SK-N-SH (cell line): ENCODE measurements at regions not wholly inside any gene's neighbourhood (a gene's known extent, or its start where the extent isn't known, plus 50 kb on each side); places are given as distances from the start of the nearest gene placed in this dataset.

Source experiments
- CTCF ChIA-PET: fragments of 300-600, 350-600 bp; formaldehyde crosslinking; extraction: SDS; loops from one replicate; lab custom pipeline; 2021; lab: Yijun Ruan, JAX
- POLR2A ChIA-PET: fragments of 350-600 bp; sonication (Branson Sonifier 250); formaldehyde crosslinking; extraction: SDS; loops from one replicate; lab custom pipeline; 2020; ENCODE audit warnings: antibody characterized with exemption, inconsistent platforms; lab: Yijun Ruan, JAX
- DNase-seq: peaks from one replicate; pipeline ENCODE4 v3.0.0; 2012
- H2AFZ ChIP-seq: fragments of 200-600 bp; sonication (generic); 2 replicates; pipeline ENCODE4 v1.8.1; 2016; ENCODE audit warnings: antibody characterized with exemption, mild to moderate bottlenecking, low read depth
- H3F3A ChIP-seq: fragments of 200-600 bp; sonication (generic); replicated peaks from 2 replicates; pipeline ENCODE3; 2016; ENCODE audit warnings: antibody characterized with exemption, mild to moderate bottlenecking; ENCODE audit not compliant: insufficient read depth
- H3K27ac ChIP-seq, 2 experiments: fragments of 200-500 bp in 1 of 2; fragments of 200-600 bp in 1 of 2; sonication (Bioruptor generic) in 1 of 2; sonication (generic), shearing (Covaris generic) in 1 of 2; 2 replicates each; pipeline versions ENCODE4 v1.5.1 to v1.6.1; 2014 to 2016; ENCODE audit warnings: low read depth in 2 of 2, inconsistent platforms in 1 of 2, low read length in 1 of 2, mild to moderate bottlenecking in 1 of 2, mixed read lengths in 1 of 2
- H3K27me3 ChIP-seq: fragments of 200-600 bp; sonication (generic), shearing (Covaris generic); 2 replicates; pipeline ENCODE4 v1.6.1; 2016; ENCODE audit warnings: mixed run types; ENCODE audit not compliant: insufficient read depth
- H3K36me3 ChIP-seq, 2 experiments: fragments of 200-500 bp in 1 of 2; fragments of 200-600 bp in 1 of 2; sonication (Bioruptor generic) in 1 of 2; sonication (generic) in 1 of 2; replicated peaks in 1 of 2; 2 replicates each; pipeline versions ENCODE3 to v1.5.1; 2014 to 2016; ENCODE audit warnings: low read length in 1 of 2, mild to moderate bottlenecking in 1 of 2; ENCODE audit not compliant: insufficient read depth in 2 of 2, control insufficient read depth in 1 of 2
- H3K4me1 ChIP-seq, 2 experiments: fragments of 200-500 bp in 1 of 2; fragments of 200-600 bp in 1 of 2; sonication (Bioruptor generic) in 1 of 2; sonication (generic), shearing (Covaris generic) in 1 of 2; 2 replicates each; pipeline versions ENCODE4 v1.5.1 to v1.6.1; 2014 to 2016; ENCODE audit warnings: low read depth in 1 of 2, low read length in 1 of 2, mixed run types in 1 of 2; ENCODE audit not compliant: insufficient read depth in 2 of 2, control insufficient read depth in 1 of 2
- H3K4me2 ChIP-seq: fragments of 200-600 bp; sonication (generic), shearing (Covaris generic); 2 replicates; pipeline ENCODE4 v1.6.1; 2017; ENCODE audit warnings: mixed run types
- H3K4me3 ChIP-seq, 2 experiments: fragments of 200-500 bp in 1 of 2; fragments of 200-600 bp in 1 of 2; sonication (Bioruptor generic) in 1 of 2; sonication (generic), shearing (Covaris generic) in 1 of 2; 2 replicates each; pipeline versions ENCODE4 v1.5.1 to v1.8.1; 2014 to 2016; ENCODE audit warnings: low read depth in 2 of 2, inconsistent platforms in 1 of 2, low read length in 1 of 2, mild to moderate bottlenecking in 1 of 2, mixed read lengths in 1 of 2, moderate library complexity in 1 of 2
- H3K79me2 ChIP-seq: fragments of 200-600 bp; sonication (generic); 2 replicates; pipeline ENCODE4 v1.8.1; 2017; ENCODE audit warnings: mild to moderate bottlenecking; ENCODE audit not compliant: insufficient read depth
- H3K9ac ChIP-seq: fragments of 200-600 bp; sonication (generic); 2 replicates; pipeline ENCODE4 v1.6.1; 2017; ENCODE audit warnings: mixed run types
- H3K9me2 ChIP-seq: fragments of 200-600 bp; sonication (generic); 2 replicates; pipeline ENCODE4 v1.6.1; 2017; ENCODE audit warnings: mixed run types
- H3K9me3 ChIP-seq: fragments of 200-600 bp; sonication (generic); 2 replicates; pipeline ENCODE4 v1.6.1; 2017; ENCODE audit warnings: mixed run types, mild to moderate bottlenecking, moderate library complexity
- H4K20me1 ChIP-seq: fragments of 200-600 bp; sonication (generic); 2 replicates; pipeline ENCODE4 v1.6.1; 2017; ENCODE audit warnings: mild to moderate bottlenecking, mixed run types; ENCODE audit not compliant: insufficient read depth
- CHD2 ChIP-seq: fragments of 150-350 bp; IDR thresholded peaks from 2 replicates; pipeline ENCODE4 v1.6.1; 2018; ENCODE audit warnings: low read length; ENCODE audit not compliant: partially characterized antibody
- EP300 ChIP-seq, 2 experiments: IDR thresholded peaks; 2 replicates each; pipeline versions ENCODE4 v1.4.0 to v1.6.1; 2012; ENCODE audit warnings: borderline replicate concordance in 1 of 2, low read depth in 1 of 2, low read length in 1 of 2
- EZH2phosphoT487 ChIP-seq: fragments of 200-600 bp; sonication (generic); IDR thresholded peaks from 2 replicates; pipeline ENCODE4 v1.6.1; 2017; ENCODE audit warnings: low read depth, mixed run types, mild to moderate bottlenecking, antibody characterized with exemption, moderate library complexity, borderline replicate concordance
- FOSL2 ChIP-seq: IDR thresholded peaks from 2 replicates; pipeline ENCODE4 v1.4.0; 2012; ENCODE audit warnings: low read depth, mild to moderate bottlenecking, moderate library complexity, borderline replicate concordance
- GABPA ChIP-seq: IDR thresholded peaks from 2 replicates; pipeline ENCODE4 v1.4.0; 2012; ENCODE audit warnings: low read depth, mild to moderate bottlenecking
- GATA2 ChIP-seq: sonication (generic); formaldehyde crosslinking; IDR thresholded peaks from 2 replicates; pipeline ENCODE4 v1.5.0; 2020; ENCODE audit warnings: mild to moderate bottlenecking, missing genetic modification reagents
- IRF3 ChIP-seq: fragments of 150-350 bp; IDR thresholded peaks from 2 replicates; pipeline ENCODE4 v1.6.1; 2016; ENCODE audit warnings: mild to moderate bottlenecking, low read depth, low read length
- JUND ChIP-seq: IDR thresholded peaks from 2 replicates; pipeline ENCODE4 v1.4.0; 2012
- MEF2A ChIP-seq: IDR thresholded peaks from 2 replicates; pipeline ENCODE4 v1.4.0; 2012; ENCODE audit warnings: low read depth, borderline replicate concordance
- MXI1 ChIP-seq: IDR thresholded peaks from 2 replicates; pipeline ENCODE4 v1.6.1; 2012; ENCODE audit warnings: mild to moderate bottlenecking, low read depth, low read length, improper control_type of control experiment
- NRF1 ChIP-seq: IDR thresholded peaks from 2 replicates; pipeline ENCODE4 v1.6.1; 2012; ENCODE audit warnings: low read depth, mild to moderate bottlenecking, low read length
- POLR2AphosphoS5 ChIP-seq: IDR thresholded peaks from 2 replicates; pipeline ENCODE4 v1.6.1; 2012; ENCODE audit warnings: low read depth, low read length
- REST ChIP-seq: IDR thresholded peaks from 2 replicates; pipeline ENCODE4 v1.6.1; 2012; ENCODE audit warnings: mild to moderate bottlenecking, low read depth, low read length, moderate library complexity
- RXRA ChIP-seq: IDR thresholded peaks from 2 replicates; pipeline ENCODE4 v1.4.0; 2012; ENCODE audit warnings: low read depth, mild to moderate bottlenecking, borderline replicate concordance
- SIN3A ChIP-seq: IDR thresholded peaks from 2 replicates; pipeline ENCODE4 v1.6.1; 2012; ENCODE audit warnings: low read depth, mild to moderate bottlenecking, low read length, moderate library complexity, borderline replicate concordance
- TAF1 ChIP-seq: IDR thresholded peaks from 2 replicates; pipeline ENCODE4 v1.6.1; 2012; ENCODE audit warnings: low read depth, mild to moderate bottlenecking, low read length, moderate library complexity, borderline replicate concordance
- YY1 ChIP-seq: IDR thresholded peaks from 2 replicates; pipeline ENCODE4 v1.4.0; 2012; ENCODE audit warnings: low read depth, mild to moderate bottlenecking
- WGBS: methylation state at CpG from one replicate; pipeline ENCODE4 v1.1.6; 2017; ENCODE audit warnings: low lambda C conversion rate; 5-methylcytosine and 5-hydroxymethylcytosine counted together
- TF ChIP-seq, protein P1 (sequence below): fragments of 150-350 bp; IDR thresholded peaks from 2 replicates; pipeline ENCODE4 v1.6.1; 2017; ENCODE audit warnings: antibody characterized with exemption, low read length, low read depth, borderline replicate concordance

- TF ChIP-seq REST (no peak), SIN3A (no peak), IRF3 (no peak), MXI1 (no peak), YY1 (no peak), FOSL2 (no peak)
- TF ChIP-seq, all 33 proteins: peak for 0
Measured at GRCh38 chr2:18065249-18065648, 186.8 kb downstream of the KCNS3 start (continued).

DNA sequence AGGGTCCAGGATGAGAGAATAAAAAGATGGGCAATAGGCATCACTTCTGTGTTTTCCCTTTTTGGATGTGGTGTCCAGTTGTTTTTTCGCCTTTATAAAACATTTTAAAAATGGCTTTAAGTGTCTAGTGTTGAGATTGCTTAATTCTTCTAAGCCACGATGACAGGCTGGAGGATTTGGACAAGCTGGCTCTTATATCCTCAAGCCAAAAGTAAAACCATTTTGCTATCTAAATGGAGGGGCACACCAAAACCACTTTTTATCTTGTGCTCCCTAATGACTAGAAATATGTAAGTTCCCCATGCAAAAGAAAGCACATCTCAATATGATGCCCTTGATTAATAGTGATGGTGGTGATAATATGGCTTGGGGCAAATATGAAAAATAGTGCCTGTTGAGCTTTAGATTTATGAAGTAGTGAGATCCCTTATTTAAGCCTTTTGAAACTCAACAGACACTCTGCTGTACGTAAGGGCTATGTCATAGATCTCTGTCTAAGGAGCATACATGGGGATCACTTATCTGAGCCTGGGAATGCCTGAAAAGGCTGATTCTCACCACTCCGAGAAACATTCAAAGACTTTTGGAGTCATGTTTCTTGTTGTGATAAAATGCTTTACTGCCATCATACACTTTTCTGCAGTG lies 185.5 kb downstream of the KCNS3 start:
- no peak overlapping the region for H3K4me3 ChIP-seq
- H3K79me2 ChIP-seq, result no peaks in the 10 kb centered on the region
- CTCF ChIA-PET, result interaction anchor here (1.9 kb wide), 1 partner anchor 14 kb away, joined by 5 read pairs; no protein-coding TSS in a partner anchor
- H3K9ac ChIP-seq, result no peak overlapping the region
- 5% methylated on average over 4 of the region's 4 CpGs for WGBS
- no peak overlapping the region for H3K27ac ChIP-seq
- no peak for DNase-seq
- no peaks in the 10 kb centered on the region for H3K36me3 ChIP-seq
- no peak overlapping the region for H2AFZ ChIP-seq
- peaks cover 5% of the 10 kb centered on the region; the same call in 1 of the 2 replicates for H3K9me2 ChIP-seq
- no peaks in the 10 kb centered on the region for H3F3A ChIP-seq
- POLR2A ChIA-PET, result no interaction called here
- no peaks in the 10 kb centered on the region for H3K27me3 ChIP-seq
- no peaks in the 10 kb centered on the region for H4K20me1 ChIP-seq
- H3K4me1 ChIP-seq, result peaks cover 0 to 8% of the 10 kb centered on the region in 2 experiments; a peak in 2 of 4 replicates
- H3K4me2 ChIP-seq, result no peak overlapping the region
- H3K9me3 ChIP-seq, result no peaks in the 10 kb centered on the region
- TF ChIP-seq YY1 (no peak), NRF1 (no peak), EP300 (IDR thresholded peaks at IDR 0.05; ENCODE audit: borderline replicate concordance in 1 of 2, low read depth in 1 of 2, low read length in 1 of 2) (no peak), MEF2A (no peak), JUND (no peak), TAF1 (no peak), EZH2phosphoT487 (no peak), MXI1 (no peak), CHD2 (no peak), GABPA (no peak), GATA2 (CRISPR knock-in tag) (no peak), IRF3 (no peak), POLR2AphosphoS5 (no peak), REST (no peak), RXRA (no peak)
- TF ChIP-seq, protein P1, sequence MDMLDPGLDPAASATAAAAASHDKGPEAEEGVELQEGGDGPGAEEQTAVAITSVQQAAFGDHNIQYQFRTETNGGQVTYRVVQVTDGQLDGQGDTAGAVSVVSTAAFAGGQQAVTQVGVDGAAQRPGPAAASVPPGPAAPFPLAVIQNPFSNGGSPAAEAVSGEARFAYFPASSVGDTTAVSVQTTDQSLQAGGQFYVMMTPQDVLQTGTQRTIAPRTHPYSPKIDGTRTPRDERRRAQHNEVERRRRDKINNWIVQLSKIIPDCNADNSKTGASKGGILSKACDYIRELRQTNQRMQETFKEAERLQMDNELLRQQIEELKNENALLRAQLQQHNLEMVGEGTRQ, result no peak
